GM23338 (cell line): ENCODE measurements at regions not wholly inside any gene's neighbourhood (a gene's known extent, or its start where the extent isn't known, plus 50 kb on each side); places are given as distances from the start of the nearest gene placed in this dataset.

Experiments used
- ATAC-seq: fragments of 200-7000 bp; cut with Tn5 transposase; 3 replicates; pipeline ENCODE4 v1.9.1; 2020
- DNase-seq: peaks from one replicate; pipeline ENCODE4 v3.0.0-alpha.2; 2015; ENCODE audit warnings: low spot score
- H2AFZ ChIP-seq: fragments of 200-600 bp; sonication (generic); 2 replicates; pipeline ENCODE4 v1.8.0; 2016; ENCODE audit warnings: antibody characterized with exemption, mild to moderate bottlenecking, moderate library complexity
- H3F3A ChIP-seq: fragments of 200-600 bp; sonication (generic); replicated peaks from 2 replicates; pipeline ENCODE4 v1.8.0; 2017; ENCODE audit warnings: antibody characterized with exemption, mixed run types, low read depth
- H3K27ac ChIP-seq: fragments of 200-600 bp; sonication (generic); 2 replicates; pipeline ENCODE4 v1.6.1; 2016; ENCODE audit warnings: low read depth
- H3K27me3 ChIP-seq: fragments of 200-600 bp; sonication (generic); 2 replicates; pipeline ENCODE4 v1.8.0; 2016; ENCODE audit warnings: mild to moderate bottlenecking, mixed run types, moderate library complexity; ENCODE audit not compliant: insufficient read depth
- H3K36me3 ChIP-seq: fragments of 200-600 bp; sonication (generic); 2 replicates; pipeline ENCODE4 v1.8.0; 2016; ENCODE audit warnings: mild to moderate bottlenecking; ENCODE audit not compliant: insufficient read depth
- H3K4me1 ChIP-seq: fragments of 200-600 bp; sonication (generic); 2 replicates; pipeline ENCODE4 v1.8.0; 2016; ENCODE audit warnings: mild to moderate bottlenecking, moderate library complexity; ENCODE audit not compliant: insufficient read depth
- H3K4me2 ChIP-seq: fragments of 200-600 bp; sonication (generic); 2 replicates; pipeline ENCODE4 v1.7.1; 2017; ENCODE audit warnings: mixed run types
- H3K4me3 ChIP-seq: fragments of 200-600 bp; sonication (generic); 2 replicates; pipeline ENCODE4 v1.6.1; 2016; ENCODE audit warnings: mixed run types
- H3K79me2 ChIP-seq: fragments of 200-600 bp; sonication (generic); replicated peaks from 2 replicates; pipeline ENCODE4 v1.8.0; 2017; ENCODE audit warnings: mild to moderate bottlenecking; ENCODE audit not compliant: insufficient read depth
- H3K9me2 ChIP-seq: fragments of 200-600 bp; sonication (generic); 2 replicates; pipeline ENCODE4 v1.8.0; 2017; ENCODE audit not compliant: insufficient read depth
- H4K20me1 ChIP-seq: fragments of 200-600 bp; sonication (generic); replicated peaks from 2 replicates; pipeline ENCODE4 v1.8.0; 2017; ENCODE audit warnings: mild to moderate bottlenecking; ENCODE audit not compliant: insufficient read depth
- H3K27ac Mint-ChIP-seq: 2 replicates; pipeline ENCODE4 v1.8.0; 2020; ENCODE audit warnings: inconsistent platforms, mild to moderate bottlenecking, moderate library complexity, mixed read lengths
- H3K27me3 Mint-ChIP-seq: 3 replicates; pipeline ENCODE4 v1.8.0; 2022; ENCODE audit warnings: low read depth, mild to moderate bottlenecking, moderate library complexity, mixed read lengths, inconsistent platforms; ENCODE audit not compliant: insufficient read depth, poor library complexity
- H3K36me3 Mint-ChIP-seq: 3 replicates; pipeline ENCODE4 v1.8.0; 2021; ENCODE audit warnings: low read depth, mild to moderate bottlenecking, inconsistent platforms, moderate library complexity, mixed read lengths
- H3K4me1 Mint-ChIP-seq: 3 replicates; pipeline ENCODE4 v1.8.0; 2020; ENCODE audit warnings: mild to moderate bottlenecking, inconsistent platforms, mixed read lengths
- H3K4me3 Mint-ChIP-seq: 3 replicates; pipeline ENCODE4 v1.8.0; 2021; ENCODE audit warnings: moderate library complexity, mild to moderate bottlenecking, inconsistent platforms, mixed read lengths
- H3K9me3 Mint-ChIP-seq: 3 replicates; pipeline ENCODE4 v1.8.0; 2020; ENCODE audit warnings: moderate library complexity, mild to moderate bottlenecking, inconsistent platforms, mixed read lengths
- CREB1 ChIP-seq: fragments of 250-450 bp; sonication (Bioruptor Pico); IDR thresholded peaks from 2 replicates; pipeline ENCODE4 v1.5.0; 2020; ENCODE audit warnings: low read depth, mild to moderate bottlenecking, moderate library complexity
- EZH2 ChIP-seq: fragments of 200-600 bp; sonication (generic); IDR thresholded peaks from one replicate; pipeline ENCODE4 v1.8.0; 2017; ENCODE audit warnings: antibody characterized with exemption, mild to moderate bottlenecking, low read depth; ENCODE audit not compliant: unreplicated experiment
- EZH2phosphoT487 ChIP-seq: fragments of 200-600 bp; sonication (generic); IDR thresholded peaks from one replicate; pipeline ENCODE4 v1.8.1; 2018; ENCODE audit warnings: antibody characterized with exemption; ENCODE audit not compliant: unreplicated experiment
- JUNB ChIP-seq: IDR thresholded peaks from one replicate; pipeline ENCODE4 v1.6.1; 2016; ENCODE audit warnings: antibody characterized with exemption; ENCODE audit not compliant: unreplicated experiment
- NANOG ChIP-seq: IDR thresholded peaks from 2 replicates; pipeline ENCODE4 v1.6.1; 2016; ENCODE audit warnings: antibody characterized with exemption, borderline replicate concordance
- POLR2AphosphoS5 ChIP-seq: IDR thresholded peaks from 2 replicates; pipeline ENCODE4 v1.6.1; 2016; ENCODE audit warnings: antibody characterized with exemption, low read depth
- STAT1 ChIP-seq: IDR thresholded peaks from one replicate; pipeline ENCODE4 v1.6.1; 2016; ENCODE audit warnings: antibody characterized with exemption; ENCODE audit not compliant: unreplicated experiment
- ZNF114 ChIP-seq: fragments of 250-450 bp; sonication (Bioruptor Pico); IDR thresholded peaks from 2 replicates; pipeline ENCODE4 v1.5.0; 2020; ENCODE audit warnings: mild to moderate bottlenecking, moderate library complexity
- ZNF331 ChIP-seq: fragments of 250-450 bp; sonication (Bioruptor Pico); IDR thresholded peaks from 2 replicates; pipeline ENCODE4 v1.5.0; 2020; ENCODE audit warnings: low read depth, mild to moderate bottlenecking, moderate library complexity
- TF ChIP-seq, protein P1 (sequence below), 2 experiments: fragments of 200-600 bp in 1 of 2; sonication (generic) in 1 of 2; conservative IDR thresholded peaks; 2 replicates each; pipeline versions ENCODE4 v1.5.1 to v1.6.1; 2016 to 2017; ENCODE audit warnings: antibody characterized with exemption in 2 of 2, low read depth in 2 of 2, mild to moderate bottlenecking in 2 of 2, moderate library complexity in 1 of 2
- TF ChIP-seq, protein P2 (sequence below): IDR thresholded peaks from one replicate; pipeline ENCODE4 v1.6.1; 2018; ENCODE audit warnings: antibody characterized with exemption; ENCODE audit not compliant: unreplicated experiment
- TF ChIP-seq, protein P3 (sequence below): IDR thresholded peaks from 2 replicates; pipeline ENCODE4 v1.6.1; 2016; ENCODE audit warnings: antibody characterized with exemption
- TF ChIP-seq, protein P4 (sequence below): fragments of 250-450 bp; sonication (Bioruptor Pico); IDR thresholded peaks from 2 replicates; pipeline ENCODE4 v1.5.0; 2020; ENCODE audit warnings: mild to moderate bottlenecking, moderate library complexity

DNA sequence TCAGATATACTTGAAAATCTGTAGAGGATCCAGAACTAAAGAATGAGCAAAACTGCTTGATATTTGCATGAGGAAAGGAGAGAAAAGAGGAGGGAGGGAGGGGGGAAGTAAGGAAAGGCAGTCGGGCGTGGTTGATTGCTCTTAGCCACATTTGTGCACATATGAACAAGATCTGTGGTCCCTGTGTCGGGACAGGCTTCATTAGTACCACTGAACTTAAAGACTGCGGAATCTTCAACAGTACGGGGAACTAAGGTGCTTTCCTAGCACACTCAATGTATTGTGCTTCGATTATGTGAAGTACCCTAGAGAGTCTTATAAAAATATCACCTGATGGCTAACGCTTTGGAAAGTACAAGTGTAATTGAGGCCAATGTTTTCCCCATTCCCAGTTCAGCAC is 59.9 kb downstream of the ZBTB18 start:
- TF ChIP-seq, protein P1, sequence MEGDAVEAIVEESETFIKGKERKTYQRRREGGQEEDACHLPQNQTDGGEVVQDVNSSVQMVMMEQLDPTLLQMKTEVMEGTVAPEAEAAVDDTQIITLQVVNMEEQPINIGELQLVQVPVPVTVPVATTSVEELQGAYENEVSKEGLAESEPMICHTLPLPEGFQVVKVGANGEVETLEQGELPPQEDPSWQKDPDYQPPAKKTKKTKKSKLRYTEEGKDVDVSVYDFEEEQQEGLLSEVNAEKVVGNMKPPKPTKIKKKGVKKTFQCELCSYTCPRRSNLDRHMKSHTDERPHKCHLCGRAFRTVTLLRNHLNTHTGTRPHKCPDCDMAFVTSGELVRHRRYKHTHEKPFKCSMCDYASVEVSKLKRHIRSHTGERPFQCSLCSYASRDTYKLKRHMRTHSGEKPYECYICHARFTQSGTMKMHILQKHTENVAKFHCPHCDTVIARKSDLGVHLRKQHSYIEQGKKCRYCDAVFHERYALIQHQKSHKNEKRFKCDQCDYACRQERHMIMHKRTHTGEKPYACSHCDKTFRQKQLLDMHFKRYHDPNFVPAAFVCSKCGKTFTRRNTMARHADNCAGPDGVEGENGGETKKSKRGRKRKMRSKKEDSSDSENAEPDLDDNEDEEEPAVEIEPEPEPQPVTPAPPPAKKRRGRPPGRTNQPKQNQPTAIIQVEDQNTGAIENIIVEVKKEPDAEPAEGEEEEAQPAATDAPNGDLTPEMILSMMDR (conservative IDR thresholded peaks at IDR 0.05; ENCODE audit: low read depth in 2 of 2): no peak
- TF ChIP-seq, protein P2, sequence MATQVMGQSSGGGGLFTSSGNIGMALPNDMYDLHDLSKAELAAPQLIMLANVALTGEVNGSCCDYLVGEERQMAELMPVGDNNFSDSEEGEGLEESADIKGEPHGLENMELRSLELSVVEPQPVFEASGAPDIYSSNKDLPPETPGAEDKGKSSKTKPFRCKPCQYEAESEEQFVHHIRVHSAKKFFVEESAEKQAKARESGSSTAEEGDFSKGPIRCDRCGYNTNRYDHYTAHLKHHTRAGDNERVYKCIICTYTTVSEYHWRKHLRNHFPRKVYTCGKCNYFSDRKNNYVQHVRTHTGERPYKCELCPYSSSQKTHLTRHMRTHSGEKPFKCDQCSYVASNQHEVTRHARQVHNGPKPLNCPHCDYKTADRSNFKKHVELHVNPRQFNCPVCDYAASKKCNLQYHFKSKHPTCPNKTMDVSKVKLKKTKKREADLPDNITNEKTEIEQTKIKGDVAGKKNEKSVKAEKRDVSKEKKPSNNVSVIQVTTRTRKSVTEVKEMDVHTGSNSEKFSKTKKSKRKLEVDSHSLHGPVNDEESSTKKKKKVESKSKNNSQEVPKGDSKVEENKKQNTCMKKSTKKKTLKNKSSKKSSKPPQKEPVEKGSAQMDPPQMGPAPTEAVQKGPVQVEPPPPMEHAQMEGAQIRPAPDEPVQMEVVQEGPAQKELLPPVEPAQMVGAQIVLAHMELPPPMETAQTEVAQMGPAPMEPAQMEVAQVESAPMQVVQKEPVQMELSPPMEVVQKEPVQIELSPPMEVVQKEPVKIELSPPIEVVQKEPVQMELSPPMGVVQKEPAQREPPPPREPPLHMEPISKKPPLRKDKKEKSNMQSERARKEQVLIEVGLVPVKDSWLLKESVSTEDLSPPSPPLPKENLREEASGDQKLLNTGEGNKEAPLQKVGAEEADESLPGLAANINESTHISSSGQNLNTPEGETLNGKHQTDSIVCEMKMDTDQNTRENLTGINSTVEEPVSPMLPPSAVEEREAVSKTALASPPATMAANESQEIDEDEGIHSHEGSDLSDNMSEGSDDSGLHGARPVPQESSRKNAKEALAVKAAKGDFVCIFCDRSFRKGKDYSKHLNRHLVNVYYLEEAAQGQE: no peak
- no peak for TF ChIP-seq ZNF331 (CRISPR knock-in tag)
- TF ChIP-seq, protein P3, sequence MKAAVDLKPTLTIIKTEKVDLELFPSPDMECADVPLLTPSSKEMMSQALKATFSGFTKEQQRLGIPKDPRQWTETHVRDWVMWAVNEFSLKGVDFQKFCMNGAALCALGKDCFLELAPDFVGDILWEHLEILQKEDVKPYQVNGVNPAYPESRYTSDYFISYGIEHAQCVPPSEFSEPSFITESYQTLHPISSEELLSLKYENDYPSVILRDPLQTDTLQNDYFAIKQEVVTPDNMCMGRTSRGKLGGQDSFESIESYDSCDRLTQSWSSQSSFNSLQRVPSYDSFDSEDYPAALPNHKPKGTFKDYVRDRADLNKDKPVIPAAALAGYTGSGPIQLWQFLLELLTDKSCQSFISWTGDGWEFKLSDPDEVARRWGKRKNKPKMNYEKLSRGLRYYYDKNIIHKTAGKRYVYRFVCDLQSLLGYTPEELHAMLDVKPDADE: no peak
- TF ChIP-seq EZH2phosphoT487: no peak
- TF ChIP-seq EZH2: no peak
- TF ChIP-seq STAT1: no peak
- no peak for TF ChIP-seq CREB1 (CRISPR knock-in tag)
- TF ChIP-seq NANOG: no peak
- no peak for TF ChIP-seq JUNB
- TF ChIP-seq, protein P4, sequence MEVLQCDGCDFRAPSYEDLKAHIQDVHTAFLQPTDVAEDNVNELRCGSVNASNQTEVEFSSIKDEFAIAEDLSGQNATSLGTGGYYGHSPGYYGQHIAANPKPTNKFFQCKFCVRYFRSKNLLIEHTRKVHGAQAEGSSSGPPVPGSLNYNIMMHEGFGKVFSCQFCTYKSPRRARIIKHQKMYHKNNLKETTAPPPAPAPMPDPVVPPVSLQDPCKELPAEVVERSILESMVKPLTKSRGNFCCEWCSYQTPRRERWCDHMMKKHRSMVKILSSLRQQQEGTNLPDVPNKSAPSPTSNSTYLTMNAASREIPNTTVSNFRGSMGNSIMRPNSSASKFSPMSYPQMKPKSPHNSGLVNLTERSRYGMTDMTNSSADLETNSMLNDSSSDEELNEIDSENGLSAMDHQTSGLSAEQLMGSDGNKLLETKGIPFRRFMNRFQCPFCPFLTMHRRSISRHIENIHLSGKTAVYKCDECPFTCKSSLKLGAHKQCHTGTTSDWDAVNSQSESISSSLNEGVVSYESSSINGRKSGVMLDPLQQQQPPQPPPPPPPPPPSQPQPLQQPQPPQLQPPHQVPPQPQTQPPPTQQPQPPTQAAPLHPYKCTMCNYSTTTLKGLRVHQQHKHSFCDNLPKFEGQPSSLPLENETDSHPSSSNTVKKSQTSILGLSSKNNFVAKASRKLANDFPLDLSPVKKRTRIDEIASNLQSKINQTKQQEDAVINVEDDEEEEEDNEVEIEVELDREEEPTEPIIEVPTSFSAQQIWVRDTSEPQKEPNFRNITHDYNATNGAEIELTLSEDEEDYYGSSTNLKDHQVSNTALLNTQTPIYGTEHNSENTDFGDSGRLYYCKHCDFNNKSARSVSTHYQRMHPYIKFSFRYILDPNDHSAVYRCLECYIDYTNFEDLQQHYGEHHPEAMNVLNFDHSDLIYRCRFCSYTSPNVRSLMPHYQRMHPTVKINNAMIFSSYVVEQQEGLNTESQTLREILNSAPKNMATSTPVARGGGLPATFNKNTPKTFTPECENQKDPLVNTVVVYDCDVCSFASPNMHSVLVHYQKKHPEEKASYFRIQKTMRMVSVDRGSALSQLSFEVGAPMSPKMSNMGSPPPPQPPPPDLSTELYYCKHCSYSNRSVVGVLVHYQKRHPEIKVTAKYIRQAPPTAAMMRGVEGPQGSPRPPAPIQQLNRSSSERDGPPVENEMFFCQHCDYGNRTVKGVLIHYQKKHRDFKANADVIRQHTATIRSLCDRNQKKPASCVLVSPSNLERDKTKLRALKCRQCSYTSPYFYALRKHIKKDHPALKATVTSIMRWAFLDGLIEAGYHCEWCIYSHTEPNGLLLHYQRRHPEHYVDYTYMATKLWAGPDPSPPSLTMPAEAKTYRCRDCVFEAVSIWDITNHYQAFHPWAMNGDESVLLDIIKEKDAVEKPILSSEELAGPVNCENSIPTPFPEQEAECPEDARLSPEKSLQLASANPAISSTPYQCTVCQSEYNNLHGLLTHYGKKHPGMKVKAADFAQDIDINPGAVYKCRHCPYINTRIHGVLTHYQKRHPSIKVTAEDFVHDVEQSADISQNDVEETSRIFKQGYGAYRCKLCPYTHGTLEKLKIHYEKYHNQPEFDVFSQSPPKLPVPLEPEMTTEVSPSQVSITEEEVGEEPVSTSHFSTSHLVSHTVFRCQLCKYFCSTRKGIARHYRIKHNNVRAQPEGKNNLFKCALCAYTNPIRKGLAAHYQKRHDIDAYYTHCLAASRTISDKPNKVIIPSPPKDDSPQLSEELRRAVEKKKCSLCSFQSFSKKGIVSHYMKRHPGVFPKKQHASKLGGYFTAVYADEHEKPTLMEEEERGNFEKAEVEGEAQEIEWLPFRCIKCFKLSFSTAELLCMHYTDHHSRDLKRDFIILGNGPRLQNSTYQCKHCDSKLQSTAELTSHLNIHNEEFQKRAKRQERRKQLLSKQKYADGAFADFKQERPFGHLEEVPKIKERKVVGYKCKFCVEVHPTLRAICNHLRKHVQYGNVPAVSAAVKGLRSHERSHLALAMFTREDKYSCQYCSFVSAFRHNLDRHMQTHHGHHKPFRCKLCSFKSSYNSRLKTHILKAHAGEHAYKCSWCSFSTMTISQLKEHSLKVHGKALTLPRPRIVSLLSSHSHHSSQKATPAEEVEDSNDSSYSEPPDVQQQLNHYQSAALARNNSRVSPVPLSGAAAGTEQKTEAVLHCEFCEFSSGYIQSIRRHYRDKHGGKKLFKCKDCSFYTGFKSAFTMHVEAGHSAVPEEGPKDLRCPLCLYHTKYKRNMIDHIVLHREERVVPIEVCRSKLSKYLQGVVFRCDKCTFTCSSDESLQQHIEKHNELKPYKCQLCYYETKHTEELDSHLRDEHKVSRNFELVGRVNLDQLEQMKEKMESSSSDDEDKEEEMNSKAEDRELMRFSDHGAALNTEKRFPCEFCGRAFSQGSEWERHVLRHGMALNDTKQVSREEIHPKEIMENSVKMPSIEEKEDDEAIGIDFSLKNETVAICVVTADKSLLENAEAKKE (CRISPR knock-in tag): no peak
- no peak for TF ChIP-seq ZNF114
- no peak for TF ChIP-seq POLR2AphosphoS5
- no peaks in the 10 kb centered on the region for H3K36me3 ChIP-seq
- no peak for ATAC-seq
- no peak overlapping the region for H3K27ac ChIP-seq
- Mint-ChIP-seq H3K4me3 (no peak overlapping the region), H3K9me3 (no peaks in the 10 kb centered on the region), H3K4me1 (peaks cover 3% of the 10 kb centered on the region; the same call in 1 of the 3 replicates), H3K27ac (no peak overlapping the region), H3K27me3 (no peaks in the 10 kb centered on the region), H3K36me3 (no peaks in the 10 kb centered on the region)
- no peaks in the 10 kb centered on the region for H3K4me1 ChIP-seq
- no peaks in the 10 kb centered on the region for H3K27me3 ChIP-seq
- no peak overlapping the region for H3K4me3 ChIP-seq
- no peaks in the 10 kb centered on the region for H3K79me2 ChIP-seq
- peak overlapping the region; percentile 63 for H2AFZ ChIP-seq
- H3K9me2 ChIP-seq: no peaks in the 10 kb centered on the region
- H4K20me1 ChIP-seq: no peaks in the 10 kb centered on the region
- H3F3A ChIP-seq: no peaks in the 10 kb centered on the region
- DNase-seq: no peak
- H3K4me2 ChIP-seq: no peak overlapping the region
